Mesothelial cell of epicardium (in vitro differentiated cells): ENCODE measurements at regions not wholly inside any gene's neighbourhood (a gene's known extent, or its start where the extent isn't known, plus 50 kb on each side); places are given as distances from the start of the nearest gene placed in this dataset.

Experiments
- DNase-seq, 2 experiments: peaks; one replicate each; pipeline ENCODE4 v3.0.0; 2021; ENCODE audit warnings: low spot score in 2 of 2; ENCODE audit not compliant: unreplicated experiment in 2 of 2
- H3K27ac Mint-ChIP-seq: 2 replicates; pipeline ENCODE4 v1.8.0; 2021; ENCODE audit warnings: mixed read lengths
- H3K27me3 Mint-ChIP-seq: 2 replicates; pipeline ENCODE4 v1.8.0; 2021; ENCODE audit warnings: low read depth, mixed read lengths
- H3K36me3 Mint-ChIP-seq: 2 replicates; pipeline ENCODE4 v1.8.0; 2021; ENCODE audit warnings: mixed read lengths
- H3K4me1 Mint-ChIP-seq: 2 replicates; pipeline ENCODE4 v1.8.0; 2021; ENCODE audit warnings: mixed read lengths
- H3K4me3 Mint-ChIP-seq: 2 replicates; pipeline ENCODE4 v1.8.0; 2021; ENCODE audit warnings: mild to moderate bottlenecking, moderate library complexity, mixed read lengths
- H3K9me3 Mint-ChIP-seq: 2 replicates; pipeline ENCODE4 v1.8.0; 2021; ENCODE audit warnings: mixed read lengths
- CTCF ChIP-seq: fragments of 200-600 bp; sonication (generic); IDR thresholded peaks from one replicate; pipeline ENCODE4 v1.5.0; 2021; ENCODE audit warnings: antibody characterized with exemption; ENCODE audit not compliant: unreplicated experiment

GRCh38 chr13:68023838-68024581 lies 793.9 kb upstream of the PCDH9 start:
- TF ChIP-seq CTCF: no peak
- Mint-ChIP-seq H3K27me3 (no peaks in the 10 kb centered on the region), H3K9me3 (peaks cover 23% of the 10 kb centered on the region), H3K4me1 (peaks cover 8% of the 10 kb centered on the region), H3K4me3 (no peak overlapping the region), H3K36me3 (peaks cover 2% of the 10 kb centered on the region), H3K27ac (no peak overlapping the region)
- DNase-seq: no peak

DNA sequence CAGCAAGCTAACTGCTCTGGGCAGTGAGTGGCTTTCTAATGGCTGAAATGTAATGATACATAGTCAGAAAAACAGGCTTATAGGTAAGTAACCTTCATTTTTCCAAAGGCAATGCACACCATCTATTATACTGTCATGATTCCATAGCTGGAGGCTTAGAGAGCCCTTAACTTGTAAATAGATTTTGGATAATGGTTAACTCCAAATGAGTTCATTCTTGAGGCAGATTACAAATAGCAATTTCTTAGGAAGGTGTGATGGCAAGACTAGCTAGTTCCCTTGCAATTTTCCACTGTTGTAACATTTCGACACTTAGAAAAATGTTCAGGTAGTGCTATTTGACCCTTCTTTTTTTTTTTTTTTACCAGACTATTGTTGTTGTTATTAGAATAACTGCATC lies 789.8 kb upstream of the PCDH9 start:
- no peak for TF ChIP-seq CTCF
- H3K4me1 Mint-ChIP-seq: no peaks in the 10 kb centered on the region
- H3K4me3 Mint-ChIP-seq: no peak overlapping the region
- DNase-seq: no peak
- no peaks in the 10 kb centered on the region for H3K27me3 Mint-ChIP-seq
- H3K9me3 Mint-ChIP-seq: peaks cover 23% of the 10 kb centered on the region
- H3K27ac Mint-ChIP-seq: no peak overlapping the region
- H3K36me3 Mint-ChIP-seq: peaks cover 2% of the 10 kb centered on the region

DNA sequence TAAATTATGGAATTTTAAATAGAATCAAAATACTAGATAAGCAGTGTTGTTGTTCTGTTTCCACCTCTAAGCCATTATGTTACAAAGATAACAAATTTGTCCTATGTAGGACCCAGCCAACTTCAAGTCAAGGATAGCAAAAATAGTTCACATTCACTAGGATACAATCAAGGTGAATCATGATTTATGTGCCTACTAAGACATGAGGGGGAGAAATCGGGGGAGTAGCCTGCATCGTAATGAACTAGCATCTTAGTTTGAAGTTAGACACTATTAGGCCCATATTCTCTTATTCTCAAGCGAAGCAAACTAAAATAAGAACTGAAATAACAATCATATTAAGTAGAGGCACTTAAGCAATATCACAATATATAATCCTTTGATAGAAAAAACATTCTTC lies 779.4 kb upstream of the PCDH9 start:
- Mint-ChIP-seq H3K27ac (no peak overlapping the region), H3K4me1 (peaks cover 6% of the 10 kb centered on the region), H3K9me3 (peaks cover 17% of the 10 kb centered on the region), H3K4me3 (no peak overlapping the region), H3K36me3 (no peaks in the 10 kb centered on the region), H3K27me3 (no peaks in the 10 kb centered on the region)
- no peak for TF ChIP-seq CTCF
- DNase-seq: no peak

- no peak for TF ChIP-seq CTCF
- Mint-ChIP-seq H3K36me3 (no peaks in the 10 kb centered on the region), H3K9me3 (peaks cover 24% of the 10 kb centered on the region), H3K4me1 (peaks cover 6% of the 10 kb centered on the region), H3K4me3 (no peak overlapping the region), H3K27me3 (no peaks in the 10 kb centered on the region), H3K27ac (no peak overlapping the region)
- DNase-seq: no peak
Measured at GRCh38 chr13:68007576-68007975, 777.4 kb upstream of the PCDH9 start.

- H3K36me3 Mint-ChIP-seq: no peaks in the 10 kb centered on the region
- no peak for TF ChIP-seq CTCF
- H3K4me1 Mint-ChIP-seq: no peaks in the 10 kb centered on the region
- no peak overlapping the region for H3K4me3 Mint-ChIP-seq
- H3K9me3 Mint-ChIP-seq: peaks cover 9% of the 10 kb centered on the region
- H3K27me3 Mint-ChIP-seq: peaks cover 1% of the 10 kb centered on the region
- H3K27ac Mint-ChIP-seq: no peak overlapping the region
- DNase-seq: no peak
Measured at GRCh38 chr13:67996101-67996500, 766.0 kb upstream of the PCDH9 start.
